Transverse colon (tissue), 4 donors: ENCODE measurements at regions not wholly inside any gene's neighbourhood (a gene's known extent, or its start where the extent isn't known, plus 50 kb on each side); places are given as distances from the start of the nearest gene placed in this dataset.

Source experiments
- DNase-seq: peaks from one replicate; pipeline ENCODE4 v3.0.0-alpha.2; 2019
- H3K27ac ChIP-seq, 4 donors: fragments of 200-600 bp; sonication (generic); 2 replicates each; pipeline ENCODE4 v1.5.1; 2016 to 2018; ENCODE audit warnings: inconsistent platforms in 4 of 4
- H3K27me3 ChIP-seq: fragments of 200-600 bp; sonication (generic); 2 replicates; pipeline ENCODE4 v1.5.1; 2017; ENCODE audit warnings: inconsistent platforms
- H3K36me3 ChIP-seq, 4 donors: fragments of 200-600 bp; sonication (generic); 2 replicates each; pipeline ENCODE4 v1.5.1; 2017 to 2019; ENCODE audit warnings: inconsistent platforms in 4 of 4
- H3K4me1 ChIP-seq, 4 donors: fragments of 200-600 bp; sonication (generic); 2 replicates each; pipeline ENCODE4 v1.5.1; 2017 to 2020; ENCODE audit warnings: inconsistent platforms in 4 of 4
- H3K4me3 ChIP-seq, 4 donors: fragments of 200-600 bp; sonication (generic); 1 replicate in 1 of 4; 2 replicates in 3 of 4; pipeline versions ENCODE4 v1.5.1 to v1.6.1; 2017 to 2019; ENCODE audit warnings: inconsistent platforms in 4 of 4
- H3K9me3 ChIP-seq, 2 donors: fragments of 200-600 bp; sonication (generic); 2 replicates each; pipeline ENCODE4 v1.5.1; 2017 to 2019; ENCODE audit warnings: inconsistent platforms in 2 of 2
- CTCF ChIP-seq, 5 experiments: fragments of 200-600 bp in 3 of 5; fragments of 450-650 bp in 2 of 5; sonication (generic) in 3 of 5; IDR thresholded peaks; 1 replicate in 2 of 5; 2 replicates in 3 of 5; pipeline ENCODE4 v1.5.1; 2016 to 2017; ENCODE audit warnings: antibody characterized with exemption in 5 of 5, inconsistent platforms in 3 of 5, mild to moderate bottlenecking in 2 of 5, moderate library complexity in 1 of 5
- EP300 ChIP-seq: sonication (generic); formaldehyde crosslinking; IDR thresholded peaks from one replicate; pipeline ENCODE4 v1.6.1; 2017; ENCODE audit warnings: antibody characterized with exemption, low read depth
- POLR2A ChIP-seq: fragments of 450-650 bp; IDR thresholded peaks from one replicate; pipeline ENCODE4 v1.6.1; 2016; ENCODE audit warnings: antibody characterized with exemption, mild to moderate bottlenecking, moderate library complexity
- POLR2AphosphoS5 ChIP-seq, 3 donors: sonication (generic); formaldehyde crosslinking; IDR thresholded peaks; one replicate each; pipeline ENCODE4 v1.6.1; 2016; ENCODE audit warnings: antibody characterized with exemption in 3 of 3
- WGBS, 2 donors: methylation state at CpG; one replicate each; pipeline ENCODE4 v1.1.5; 2018; ENCODE audit warnings: low coverage in 1 of 2; 5-methylcytosine and 5-hydroxymethylcytosine counted together
- in situ Hi-C, 4 donors: fragments of 200-750 bp; cut with MboI; loops; one replicate each; pipeline versions ENCODE4 v1.15.0 to v1.15.1; 2017; ENCODE audit warnings: low sequenced_read_pairs in 3 of 4, low pct_ligation_motif_present in 1 of 4, low pct_unique_long_range_greater_than_20kb in 1 of 4
- intact Hi-C: fragments of 100-400 bp; cut with DNase I; formaldehyde crosslinking; loops from one replicate; pipeline ENCODE4 v1.15.1; 2023; ENCODE audit warnings: low total_unique reads

DNA sequence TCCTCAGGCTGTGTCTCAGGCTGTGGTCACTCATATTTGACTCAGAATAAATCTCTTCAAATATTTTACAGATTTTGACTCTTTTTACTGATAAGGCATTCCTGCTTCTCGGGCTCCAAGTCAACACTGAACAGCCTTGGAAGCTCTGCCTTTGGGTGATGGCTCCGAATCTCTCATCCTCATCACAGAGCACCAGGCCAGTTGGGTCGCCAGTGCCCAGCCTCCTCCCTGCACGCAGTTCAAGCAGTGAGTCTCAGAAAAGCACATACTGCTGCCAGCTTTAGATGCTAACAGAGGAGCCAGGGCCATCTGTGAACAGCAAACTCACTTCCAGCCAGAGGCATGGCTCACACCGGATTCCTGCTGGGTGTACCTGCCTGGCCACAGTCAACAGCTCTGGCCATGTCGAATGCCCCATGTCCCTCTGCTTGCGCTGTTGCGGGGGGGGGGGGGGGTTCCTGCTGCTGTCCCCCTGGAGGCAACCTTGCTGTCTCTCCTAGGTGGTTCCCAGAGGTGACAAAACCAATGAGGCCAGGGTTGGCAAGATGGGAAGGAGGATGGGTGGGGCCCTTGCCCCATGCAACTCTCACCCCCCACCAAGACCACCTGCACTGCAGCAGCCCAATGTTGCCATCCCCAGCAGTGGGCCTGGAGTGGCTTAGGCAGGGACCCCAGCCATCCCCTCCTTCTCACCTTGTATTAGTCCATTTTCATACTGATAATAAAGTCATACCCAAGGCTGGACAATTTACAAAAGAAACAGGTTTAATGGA, 248.8 kb downstream of the ERMARD start:
- no peak for DNase-seq
- Histone ChIP-seq H3K36me3 (no peaks in the 10 kb centered on the region), H3K27me3 (no peaks in the 10 kb centered on the region), H3K9me3 (no peaks in the 10 kb centered on the region), H3K4me1 (no peaks in the 10 kb centered on the region), H3K4me3 (no peak overlapping the region), H3K27ac (no peak overlapping the region)
- WGBS, 2 donors = 88 to 89% methylated on average over 2 to 7 of the region's 8 CpGs
- TF ChIP-seq EP300 (no peak), CTCF (IDR thresholded peaks at IDR 0.05) (no peak), POLR2A (no peak), POLR2AphosphoS5 (IDR thresholded peaks at IDR 0.05) (no peak)
- intact Hi-C loops = no loop called here
- in situ Hi-C loops = no loop called here

DNA sequence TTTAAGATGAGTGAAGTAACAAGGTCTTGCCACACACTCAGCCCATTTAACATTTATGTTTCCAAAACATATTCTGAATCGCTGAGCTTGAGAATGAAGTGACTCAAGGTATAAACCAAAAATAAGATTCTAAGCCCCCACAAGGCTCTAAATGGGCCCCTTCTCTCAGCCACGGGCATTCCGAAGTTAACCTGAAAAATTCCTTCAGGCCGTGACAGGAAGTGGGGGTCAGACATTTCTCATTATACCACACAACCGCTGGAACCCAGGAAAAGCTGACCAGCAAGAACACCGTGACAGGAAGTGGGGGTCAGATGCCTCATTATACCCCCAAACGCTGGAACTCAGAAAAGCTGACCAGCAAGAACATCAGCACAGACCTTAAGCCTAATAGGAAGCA, 247.9 kb downstream of the ERMARD start:
- intact Hi-C loops = no loop called here
- WGBS, 2 donors = 79 to 80% methylated on average over 1 to 7 of the region's 7 CpGs
- no peak for TF ChIP-seq CTCF (IDR thresholded peaks at IDR 0.05)
- TF ChIP-seq POLR2A = no peak
- TF ChIP-seq EP300 = no peak
- H3K4me1 ChIP-seq = no peaks in the 10 kb centered on the region
- in situ Hi-C loops = no loop called here
- H3K4me3 ChIP-seq = no peak overlapping the region
- DNase-seq = no peak
- H3K27ac ChIP-seq = no peak overlapping the region
- no peaks in the 10 kb centered on the region for H3K9me3 ChIP-seq
- no peaks in the 10 kb centered on the region for H3K27me3 ChIP-seq
- H3K36me3 ChIP-seq = no peaks in the 10 kb centered on the region

DNA sequence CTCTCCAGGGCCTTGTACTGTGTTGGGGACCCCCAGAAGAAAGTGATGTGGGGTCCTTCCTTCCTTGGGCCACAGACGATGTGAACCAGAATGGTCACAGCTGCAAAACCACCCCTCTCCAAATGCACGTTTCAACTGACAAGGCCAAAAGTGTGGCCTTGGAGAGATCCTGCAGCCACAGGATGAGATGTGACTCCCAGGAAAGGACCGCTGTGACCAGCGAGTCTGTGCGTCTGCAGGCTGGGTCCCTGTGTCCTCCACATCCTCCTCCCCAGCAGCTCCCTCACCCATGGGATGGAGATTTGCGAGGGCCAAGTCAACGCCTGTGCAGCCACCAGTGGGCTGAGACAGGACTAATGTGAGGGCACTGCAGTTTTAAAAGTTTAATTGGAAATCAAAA, 247.0 kb downstream of the ERMARD start:
- no peaks in the 10 kb centered on the region for H3K36me3 ChIP-seq
- no peaks in the 10 kb centered on the region for H3K9me3 ChIP-seq
- no peak for DNase-seq
- no peaks in the 10 kb centered on the region for H3K27me3 ChIP-seq
- WGBS, 2 donors = 83 to 90% methylated on average over 2 to 7 of the region's 7 CpGs
- no peak for TF ChIP-seq EP300
- TF ChIP-seq POLR2A = no peak
- no peak for TF ChIP-seq CTCF (IDR thresholded peaks at IDR 0.05)
- TF ChIP-seq POLR2AphosphoS5 (IDR thresholded peaks at IDR 0.05) = no peak
- H3K4me1 ChIP-seq = no peaks in the 10 kb centered on the region
- in situ Hi-C loops = no loop called here
- intact Hi-C loops = no loop called here
- H3K4me3 ChIP-seq = no peak overlapping the region
- H3K27ac ChIP-seq = no peak overlapping the region

DNA sequence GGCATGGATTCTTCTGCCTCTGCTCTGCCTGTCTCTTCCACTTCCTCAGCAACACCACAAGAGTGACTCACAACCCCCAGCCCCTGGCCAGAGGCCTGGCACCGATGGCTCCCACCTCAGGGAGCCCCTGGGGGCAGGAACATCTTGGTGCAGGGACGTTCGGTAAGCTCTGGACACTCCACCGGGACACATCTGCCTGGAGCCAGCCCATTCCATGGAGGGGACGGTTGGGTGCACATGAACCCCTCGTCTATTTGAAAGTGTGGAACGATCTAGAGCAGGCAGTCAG, 246.5 kb downstream of the ERMARD start:
- in situ Hi-C loops = no loop called here
- DNase-seq = no peak
- Histone ChIP-seq H3K27ac (no peak overlapping the region), H3K9me3 (no peaks in the 10 kb centered on the region), H3K4me3 (no peak overlapping the region), H3K27me3 (no peaks in the 10 kb centered on the region), H3K36me3 (no peaks in the 10 kb centered on the region), H3K4me1 (no peaks in the 10 kb centered on the region)
- TF ChIP-seq POLR2AphosphoS5 (IDR thresholded peaks at IDR 0.05) = no peak
- TF ChIP-seq EP300 = no peak
- TF ChIP-seq CTCF (IDR thresholded peaks at IDR 0.05) = no peak
- no peak for TF ChIP-seq POLR2A
- intact Hi-C loops = no loop called here
- 63 to 82% methylated on average over 3 to 7 of the region's 7 CpGs for WGBS, 2 donors
